Heart left ventricle (tissue), 13 donors: ENCODE measurements at regions not wholly inside any gene's neighbourhood (a gene's known extent, or its start where the extent isn't known, plus 50 kb on each side); places are given as distances from the start of the nearest gene placed in this dataset.

Experiments
- POLR2A ChIP-seq, 2 donors: fragments of 450-650 bp; IDR thresholded peaks; one replicate each; pipeline ENCODE4 v1.6.1; 2017; ENCODE audit warnings: antibody characterized with exemption in 2 of 2, mild to moderate bottlenecking in 2 of 2, moderate library complexity in 2 of 2
- TF ChIP-seq, protein P1 (sequence below), 12 donors: fragments of 200-600 bp; sonication (generic) in 4 of 12; IDR thresholded peaks; one replicate each; pipeline versions ENCODE4 v1.5.0 to v1.8.0; 2018 to 2022; ENCODE audit warnings: antibody characterized with exemption in 12 of 12, mild to moderate bottlenecking in 5 of 12
- donor health status: ischemic (EF 13 %, LVEDD 7.1; RV severe dilation, severe dysfunction).
- donor health status: DM: no; HTN: yes; CAD: no.
- donor health status: DM: no; HTN: no; CAD: no.
- donor health status: ischemic (EF 25% LVEDD 6.9; RV normal size, moderate dysfunction).
- donor health status: ischemic (EF 25% LVEDD 5.7; RV mildly dilated, moderate dysfunction).
- donor health status: ischemic (EF 35%, LVEDD 5.7; RV mildly dilated, moderate dysfunction).
- donor health status: nonischemic (EF 11% LVEDD 7.7; RV severe dilation, severe dysfunction).
- donor health status: DM: yes; HTN: yes; CAD: no.
- donor health status: PGD.
- donor health status: ischemic (EF 29% LVEDD 5.4; RV normal size, mild dysfunction).
- donor health status: nonischemic (EF 23%, LVEDD 6.1; RV moderate dilation, normal function).

DNA sequence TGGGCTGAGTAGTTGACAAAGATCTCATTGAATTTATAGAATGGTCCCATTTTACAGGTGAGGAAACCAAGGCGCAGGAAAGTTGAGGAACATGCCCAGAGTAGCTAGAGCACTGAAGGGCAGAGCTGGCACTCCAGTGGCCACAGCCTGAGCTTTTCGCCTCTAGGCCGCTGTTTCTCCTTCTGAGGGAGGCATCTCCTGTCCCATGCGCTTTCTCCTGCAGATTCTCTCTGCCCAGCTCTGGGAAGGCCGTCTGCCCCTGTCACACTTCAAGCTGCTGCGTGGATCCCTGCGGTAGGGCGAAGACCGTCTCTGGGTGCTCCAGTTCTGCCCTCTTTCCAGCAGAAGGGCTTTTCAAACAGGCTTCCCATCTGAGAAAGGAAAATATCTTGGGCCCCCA lies 159.9 kb downstream of the ACTL8 start:
- TF ChIP-seq, protein P1, sequence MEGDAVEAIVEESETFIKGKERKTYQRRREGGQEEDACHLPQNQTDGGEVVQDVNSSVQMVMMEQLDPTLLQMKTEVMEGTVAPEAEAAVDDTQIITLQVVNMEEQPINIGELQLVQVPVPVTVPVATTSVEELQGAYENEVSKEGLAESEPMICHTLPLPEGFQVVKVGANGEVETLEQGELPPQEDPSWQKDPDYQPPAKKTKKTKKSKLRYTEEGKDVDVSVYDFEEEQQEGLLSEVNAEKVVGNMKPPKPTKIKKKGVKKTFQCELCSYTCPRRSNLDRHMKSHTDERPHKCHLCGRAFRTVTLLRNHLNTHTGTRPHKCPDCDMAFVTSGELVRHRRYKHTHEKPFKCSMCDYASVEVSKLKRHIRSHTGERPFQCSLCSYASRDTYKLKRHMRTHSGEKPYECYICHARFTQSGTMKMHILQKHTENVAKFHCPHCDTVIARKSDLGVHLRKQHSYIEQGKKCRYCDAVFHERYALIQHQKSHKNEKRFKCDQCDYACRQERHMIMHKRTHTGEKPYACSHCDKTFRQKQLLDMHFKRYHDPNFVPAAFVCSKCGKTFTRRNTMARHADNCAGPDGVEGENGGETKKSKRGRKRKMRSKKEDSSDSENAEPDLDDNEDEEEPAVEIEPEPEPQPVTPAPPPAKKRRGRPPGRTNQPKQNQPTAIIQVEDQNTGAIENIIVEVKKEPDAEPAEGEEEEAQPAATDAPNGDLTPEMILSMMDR (IDR thresholded peaks at IDR 0.05): no peak
- TF ChIP-seq POLR2A (IDR thresholded peaks at IDR 0.05): no peak
